ENCODE measurements at regions not wholly inside any gene's neighbourhood (a gene's known extent, or its start where the extent isn't known, plus 50 kb on each side); places are given as distances from the start of the nearest gene placed in this dataset.
A peak's percentile ranks its signal among the peaks of the same experiment; 100 is the strongest.

GRCh38 chr4:115970859-115971258 lies 857.4 kb upstream of the NDST4 start:
- DNase-seq, result no peak
- no CpG with 5 or more reads among the region's 2 CpGs for WGBS (ENCODE audit: extremely low coverage, insufficient read length, low lambda C conversion rate)
- Mint-ChIP-seq H3K4me1 (peaks cover 36 to 44% of the 10 kb centered on the region in 2 experiments), H3K27me3 (ENCODE audit: low read depth) (no peaks in the 10 kb centered on the region), H3K36me3 (ENCODE audit: insufficient read depth in 1 of 3, low read depth in 3 of 3) (peaks cover 7 to 21% (median 14%) of the 10 kb centered on the region in 3 experiments; a peak in 6 of 7 replicates), H3K4me3 (no peak overlapping the region), H3K27ac (peak overlapping the region in 2 of 3 experiments; percentile 14 to 75; a peak in 1 of 7 replicates), H3K9me3 (peaks cover 0 to 9% of the 10 kb centered on the region in 2 experiments; a peak in 2 of 5 replicates)
- Histone ChIP-seq H4K8ac (replicated peaks; ENCODE audit: insufficient read length, low read depth, low read length) (no peak overlapping the region), H3K23ac (ENCODE audit: insufficient read length, low read depth, low read length) (no peak overlapping the region), H3K18ac (ENCODE audit: insufficient read length, low read depth, low read length) (no peak overlapping the region), H4K91ac (ENCODE audit: insufficient read length, low read depth, low read length) (no peak overlapping the region), H4K5ac (ENCODE audit: insufficient read length, low read depth, low read length) (no peak overlapping the region), H3K4me2 (ENCODE audit: insufficient read depth, insufficient read length, low read length) (no peak overlapping the region), H3K9me3 (ENCODE audit: control insufficient read depth, low read depth, low read length) (no peaks in the 10 kb centered on the region), H3K23me2 (ENCODE audit: insufficient read length, low read depth, low read length, poor library complexity, severe bottlenecking) (no peaks in the 10 kb centered on the region), H2BK12ac (ENCODE audit: insufficient read length, low read depth, low read length) (no peak overlapping the region), H3K4me1 (ENCODE audit: insufficient read depth, low read length) (no peaks in the 10 kb centered on the region; the same call in 1 of the 2 replicates), H3K4ac (ENCODE audit: low read depth, low read length) (no peak overlapping the region), H2AK5ac (ENCODE audit: insufficient read length, low read length) (peak overlapping the region; percentile 79), H2AFZ (ENCODE audit: low read length) (no peak overlapping the region), H3K27ac (ENCODE audit: insufficient read length, low read depth, low read length) (no peak overlapping the region), H2BK20ac (ENCODE audit: low read depth, low read length, poor library complexity, severe bottlenecking) (no peak overlapping the region), H3K79me1 (ENCODE audit: insufficient read depth, low read depth, low read length, poor library complexity, severe bottlenecking) (no peaks in the 10 kb centered on the region), H3T11ph (ENCODE audit: low read length) (no peak overlapping the region), H3K27me3 (ENCODE audit: insufficient read depth, low read length) (no peaks in the 10 kb centered on the region), H3K56ac (ENCODE audit: insufficient read length, low read depth, low read length) (no peak overlapping the region), H2BK15ac (ENCODE audit: low read depth, low read length) (no peak overlapping the region), H3K14ac (ENCODE audit: insufficient read depth, low read length) (no peak overlapping the region), H2BK5ac (ENCODE audit: insufficient read length, low read length) (no peak overlapping the region), H4K20me1 (ENCODE audit: control insufficient read depth, insufficient read depth, insufficient read length) (no peaks in the 10 kb centered on the region), H2BK120ac (ENCODE audit: low read depth, low read length, poor library complexity, severe bottlenecking) (no peak overlapping the region), H3K9ac (ENCODE audit: extremely low read depth, insufficient read length, low read length) (no peak overlapping the region), H3K79me2 (ENCODE audit: insufficient read depth, low read length) (no peaks in the 10 kb centered on the region)
- no peak for TF ChIP-seq CTCF (conservative IDR thresholded peaks at IDR 0.05)
